ENCODE measurements at regions not wholly inside any gene's neighbourhood (a gene's known extent, or its start where the extent isn't known, plus 50 kb on each side); places are given as distances from the start of the nearest gene placed in this dataset.

- 52 to 67% methylated on average over 1 of the region's 1 CpG for whole genome bisulfite sequencing, 2 donors
- intact Hi-C loops (cut with DNase I; ENCODE audit: low total_unique reads), result no loop called here
- H3K36me3 ChIP-seq (ENCODE audit: low read depth, missing control alignments), result no peaks in the 10 kb centered on the region
- no peak overlapping the region for H3K4me3 ChIP-seq
- no peaks in the 10 kb centered on the region for H3K9me3 ChIP-seq
- no peak for DNase-seq
- no peaks in the 10 kb centered on the region for H3K4me1 ChIP-seq
- no peaks in the 10 kb centered on the region for H3K27me3 ChIP-seq
- no peak overlapping the region for H3K27ac ChIP-seq
- TF ChIP-seq POLR2A (IDR thresholded peaks at IDR 0.05), result no peak
- TF ChIP-seq CTCF (IDR thresholded peaks at IDR 0.05), result no peak
These were observed 57.0 kb upstream of the CNTN1 start for GRCh38 chr12:40635141-40635731.

Small RNAs in the stretch of these regions (small RNA-seq; reads per million reads assigned to genes)
- gene RNU6-713P, result 0 reads per million in 2 donors
